Stimulated activated naive CD4-positive, alpha-beta T cell (primary cell): ENCODE measurements at regions not wholly inside any gene's neighbourhood (a gene's known extent, or its start where the extent isn't known, plus 50 kb on each side); places are given as distances from the start of the nearest gene placed in this dataset.
"Not testable (repeated sequence)": the region's sequence is repeated elsewhere in the genome, so short reads cannot be mapped to it uniquely, and the experiment has no call there.

ENCODE experiments used
- DNase-seq, 6 experiments: peaks; one replicate each; lab custom pipeline; 2025; lab: John Stamatoyannopoulos, UW

GRCh38 chr10:128576943-128577670 is 450.9 kb upstream of the MKI67 start:
- DNase-seq = no peak

- DNase-seq = no peak
Measured at GRCh38 chr10:128577958-128578750, 451.9 kb upstream of the MKI67 start.

GRCh38 chr10:128578766-128579165 is 452.5 kb upstream of the MKI67 start:
- DNase-seq = no peak

GRCh38 chr10:128579280-128579865 is 453.1 kb upstream of the MKI67 start:
- DNase-seq = no peak

DNA sequence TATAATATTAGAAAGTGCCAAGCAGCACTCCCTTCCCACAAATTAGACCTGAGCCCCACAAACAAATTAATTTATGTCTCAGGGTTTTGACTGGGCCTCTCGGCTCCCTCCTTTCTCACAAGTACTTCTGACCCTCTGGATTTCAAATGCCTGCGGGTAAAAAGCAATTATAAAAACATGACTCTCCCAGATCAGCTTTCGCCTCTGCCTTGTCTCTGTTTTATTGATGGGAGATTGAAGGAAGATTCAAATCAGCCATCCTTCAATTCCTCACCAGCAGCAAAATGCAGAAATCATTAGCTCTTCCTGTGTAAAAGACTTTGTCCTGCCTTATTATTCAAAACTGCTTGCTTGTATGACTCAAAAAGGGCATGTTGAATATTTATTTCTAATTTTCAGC is 453.7 kb upstream of the MKI67 start:
- no peak for DNase-seq

- not testable (repeated sequence) for DNase-seq
Measured at GRCh38 chr10:128583125-128583524, 456.9 kb upstream of the MKI67 start.

DNA sequence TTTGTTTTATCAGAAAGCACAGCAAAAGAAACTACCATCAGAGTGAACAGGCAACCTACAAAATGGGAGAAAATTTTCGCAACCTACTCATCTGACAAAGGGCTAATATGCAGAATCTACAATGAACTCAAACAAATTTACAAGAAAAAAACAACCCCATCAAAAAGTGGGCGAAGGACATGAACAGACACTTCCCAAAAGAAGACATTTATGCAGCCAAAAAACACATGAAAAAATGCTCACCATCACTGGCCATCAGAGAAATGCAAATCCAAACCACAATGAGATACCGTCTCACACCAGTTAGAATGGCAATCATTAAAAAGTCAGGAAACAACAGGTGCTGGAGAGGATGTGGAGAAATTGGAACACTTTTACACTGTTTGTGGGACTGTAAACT is 460.4 kb upstream of the MKI67 start:
- not testable (repeated sequence) for DNase-seq

- no peak for DNase-seq
Measured at GRCh38 chr10:128587689-128588088, 461.5 kb upstream of the MKI67 start.

- no peak for DNase-seq
Measured at GRCh38 chr10:128588402-128588801, 462.2 kb upstream of the MKI67 start.

- no peak for DNase-seq
Measured at GRCh38 chr10:128594688-128595087, 468.5 kb upstream of the MKI67 start.

GRCh38 chr10:128596906-128597305 is 470.7 kb upstream of the MKI67 start:
- no peak for DNase-seq

DNA sequence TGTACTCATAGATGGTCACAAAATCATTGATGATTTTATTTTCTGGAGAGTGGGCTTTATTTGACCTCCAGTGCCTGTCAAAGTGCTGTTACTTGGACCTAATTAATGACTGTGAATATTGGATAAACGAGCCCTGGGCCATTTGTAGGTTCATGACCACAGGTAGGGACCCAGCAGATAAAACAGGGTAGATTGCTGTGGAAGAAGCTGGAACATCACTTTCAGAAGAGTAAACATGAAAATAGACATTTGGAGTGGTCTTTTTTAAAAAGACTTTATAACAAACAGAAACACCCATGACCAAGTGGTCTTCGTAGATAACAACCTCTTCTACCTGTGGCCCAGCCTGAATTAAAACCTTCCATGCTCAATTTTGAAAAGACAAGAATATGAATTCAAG is 472.8 kb upstream of the MKI67 start:
- no peak for DNase-seq

DNA sequence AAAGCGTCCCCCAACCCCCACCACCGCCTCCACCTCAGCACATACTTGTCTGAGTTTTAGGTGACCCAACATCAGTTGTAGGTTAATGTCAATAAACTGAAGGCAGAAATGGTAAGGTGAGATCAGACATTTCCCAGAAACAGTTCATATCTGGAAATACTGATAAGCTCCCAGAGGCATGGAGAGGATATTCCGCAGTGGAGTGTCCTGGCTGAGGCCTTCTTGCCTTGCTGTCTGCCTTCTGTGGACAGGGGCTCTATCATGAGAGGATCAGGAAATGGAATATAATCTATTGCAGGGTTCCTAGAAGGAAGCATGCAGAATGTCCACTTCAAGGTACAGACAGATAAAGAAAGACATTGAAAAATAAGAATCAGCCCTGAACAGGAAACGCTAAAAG is 473.3 kb upstream of the MKI67 start:
- DNase-seq = no peak

DNA sequence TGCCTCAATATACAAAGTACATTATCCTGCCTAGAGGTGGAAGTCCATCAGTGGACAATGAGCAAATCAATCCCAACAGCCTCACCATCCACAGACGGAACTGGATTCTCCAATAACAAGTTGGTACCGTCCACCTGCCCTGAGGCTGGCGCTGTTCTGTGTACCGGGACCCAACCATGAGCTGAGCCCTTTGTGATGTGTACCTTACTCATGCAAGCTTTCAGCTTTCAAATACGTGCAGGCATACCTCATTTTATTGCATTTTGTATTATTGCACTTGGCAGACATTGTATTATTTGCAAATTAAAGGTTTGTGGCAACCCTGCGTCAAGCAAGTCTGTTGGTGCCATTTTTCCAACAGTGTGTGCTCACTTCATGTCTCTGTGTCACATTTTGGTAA is 476.0 kb upstream of the MKI67 start:
- DNase-seq = no peak

DNA sequence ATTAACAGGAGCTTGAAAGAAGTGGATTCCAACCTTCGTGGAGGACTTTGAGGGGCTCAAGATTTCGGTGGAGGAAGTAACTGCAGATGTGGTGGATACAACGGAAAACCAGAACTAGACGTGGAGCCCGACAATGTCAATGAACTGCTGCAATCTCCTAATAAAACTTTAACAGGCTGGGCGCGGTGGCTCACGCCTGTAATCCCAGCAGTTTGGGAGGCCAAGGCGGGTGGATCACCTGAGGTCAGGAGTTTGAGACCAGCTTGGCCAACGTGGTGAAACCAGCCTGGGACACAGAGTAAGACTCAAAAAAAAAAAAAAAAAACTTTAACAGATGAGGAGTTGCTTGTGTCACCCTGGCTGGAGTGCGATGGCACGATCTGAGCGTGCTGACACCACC is 477.8 kb upstream of the MKI67 start:
- DNase-seq = no peak

DNA sequence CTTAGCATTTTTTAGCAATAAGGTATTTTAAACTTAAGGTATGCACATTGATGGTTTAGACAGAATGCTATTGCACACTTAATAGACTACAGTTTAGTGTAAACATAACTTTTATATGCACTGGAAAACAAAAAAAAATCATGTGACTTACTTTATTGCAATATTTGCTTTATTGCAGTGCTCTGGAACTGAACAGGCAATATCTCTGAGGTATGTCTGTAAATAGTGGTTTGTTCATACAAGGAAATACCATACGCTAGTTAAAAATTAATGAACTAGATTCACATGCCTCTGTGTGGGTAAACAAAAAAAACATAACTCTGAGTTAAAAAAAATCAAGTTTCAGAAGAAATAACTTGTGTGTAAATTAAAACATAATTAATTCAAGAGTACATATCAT is 479.0 kb upstream of the MKI67 start:
- DNase-seq = no peak

GRCh38 chr10:128606055-128606454 is 479.8 kb upstream of the MKI67 start:
- DNase-seq = no peak

DNA sequence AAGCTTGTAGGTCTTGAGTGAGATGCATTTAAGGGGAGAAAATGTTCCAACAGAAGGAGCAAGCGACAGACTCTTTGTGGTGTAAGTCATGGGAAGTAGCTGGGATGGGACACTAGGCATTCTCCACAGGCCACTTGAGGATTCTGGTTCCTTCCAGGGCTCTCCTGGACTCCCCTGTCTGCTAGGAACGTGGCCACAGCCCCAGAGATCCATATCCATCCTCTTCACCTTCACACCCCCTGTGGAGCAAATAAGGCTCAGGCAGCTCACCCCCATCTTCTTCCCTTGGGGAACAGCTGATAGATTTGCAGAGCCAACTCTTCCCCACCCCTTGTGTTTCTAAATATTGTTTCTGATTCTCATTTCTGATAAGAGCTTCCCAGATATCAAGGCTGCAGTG is 482.6 kb upstream of the MKI67 start:
- no peak for DNase-seq

DNA sequence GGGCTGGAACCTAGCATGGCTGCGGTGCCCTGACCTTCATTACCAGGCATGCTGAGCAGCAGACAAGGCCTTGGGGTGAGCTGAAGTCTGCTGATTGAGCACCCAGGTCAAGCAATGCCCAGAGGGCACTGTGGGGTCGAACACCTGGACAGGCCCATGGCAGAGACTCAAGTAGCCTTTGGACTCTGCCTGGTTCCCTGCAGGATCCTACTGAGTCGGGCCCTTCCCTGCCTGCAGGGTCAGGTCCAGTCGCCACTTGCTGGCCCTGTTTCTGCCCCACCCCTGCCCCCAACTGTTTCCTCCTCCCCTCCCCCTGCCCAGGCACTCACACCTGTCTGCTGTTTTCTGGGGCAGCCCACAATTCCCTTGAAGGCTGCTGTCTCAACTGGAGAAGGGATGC is 483.2 kb upstream of the MKI67 start:
- no peak for DNase-seq

GRCh38 chr10:128610113-128610512 is 483.9 kb upstream of the MKI67 start:
- DNase-seq = no peak

DNA sequence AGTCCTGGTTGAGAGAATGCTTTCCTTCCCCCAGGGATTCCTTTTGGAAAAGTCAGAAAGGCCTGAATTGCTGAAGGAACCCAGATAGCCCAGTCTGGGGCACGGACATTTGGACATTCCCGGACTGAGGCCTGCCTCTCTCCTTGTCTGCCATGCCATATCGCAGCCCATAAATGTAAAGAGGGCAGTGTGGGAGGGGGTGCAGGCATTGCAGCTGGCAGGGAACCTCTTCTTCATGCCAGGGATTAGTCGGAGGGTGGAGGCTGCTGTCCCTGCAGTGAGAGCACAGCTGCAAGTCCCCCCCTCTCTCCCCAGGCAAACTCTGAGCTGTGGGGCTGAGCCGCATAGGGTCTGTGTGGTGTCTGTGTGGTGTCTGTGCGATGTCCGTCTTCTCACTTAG is 486.0 kb upstream of the MKI67 start:
- no peak for DNase-seq

GRCh38 chr10:128612631-128613030 is 486.4 kb upstream of the MKI67 start:
- no peak for DNase-seq

DNA sequence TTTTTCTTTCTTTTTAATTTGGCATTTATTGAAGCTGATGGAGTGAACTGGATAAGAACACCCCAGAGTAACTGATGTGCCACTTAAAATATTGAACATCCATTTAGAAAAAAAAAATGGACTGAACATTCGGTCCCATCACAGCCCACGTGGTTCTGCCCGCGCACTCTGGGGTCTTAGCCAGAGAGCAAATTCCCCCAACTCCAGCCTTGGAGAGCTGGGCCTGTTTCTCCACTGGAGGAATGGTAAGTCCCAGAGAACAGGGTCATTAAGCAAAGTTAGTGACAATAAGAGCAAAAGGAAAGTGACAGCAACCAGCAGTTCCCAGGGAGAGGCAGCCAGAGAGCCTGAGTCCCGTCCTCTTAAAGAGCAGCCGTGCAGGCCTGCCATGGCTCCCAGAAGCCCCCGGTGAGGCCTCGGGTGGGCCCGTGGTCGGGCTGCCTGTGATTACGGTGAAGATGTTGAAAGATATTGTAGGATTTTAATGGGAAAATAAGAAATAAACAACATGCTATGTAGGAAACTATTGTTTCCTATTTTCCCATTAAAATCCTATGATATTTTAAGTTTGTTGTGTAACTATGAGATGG is 487.9 kb upstream of the MKI67 start:
- no peak for DNase-seq
